ENCODE measurements at regions not wholly inside any gene's neighbourhood (a gene's known extent, or its start where the extent isn't known, plus 50 kb on each side); places are given as distances from the start of the nearest gene placed in this dataset.

DNA sequence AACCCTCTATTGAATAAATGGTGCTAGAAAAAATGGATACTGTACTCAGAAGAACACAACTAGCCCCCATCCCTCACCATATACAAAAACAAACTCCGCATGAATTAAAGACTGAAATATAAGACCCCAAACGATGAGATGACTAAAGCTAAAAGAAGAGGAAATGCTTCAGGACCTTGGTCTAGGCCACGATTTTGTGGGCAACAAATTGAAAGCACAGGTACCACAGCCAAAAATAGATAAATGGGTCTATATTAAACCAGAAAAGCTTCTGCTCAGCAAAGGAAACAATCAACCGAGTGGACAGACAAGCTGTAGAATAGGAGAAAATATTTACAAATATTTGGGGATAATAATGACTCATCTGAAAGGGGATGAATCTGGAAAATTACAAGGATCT, 86.4 kb upstream of the DHRSX start:
- Histone ChIP-seq H3K9me2 (ENCODE audit: insufficient read depth, low read length) (no peaks in the 10 kb centered on the region), H4K20me1 (ENCODE audit: insufficient read depth, low read length) (no peaks in the 10 kb centered on the region), H3K79me2 (ENCODE audit: insufficient read depth, low read depth, low read length) (no peaks in the 10 kb centered on the region), H3K4me2 (ENCODE audit: low read length) (0 out of 2 replicates have a peak overlapping the region, but pooled peaks have one; percentile 4), H3K36me3 (ENCODE audit: insufficient read depth, low read length) (no peaks in the 10 kb centered on the region), H3K4me1 (ENCODE audit: insufficient read depth, low read length, poor library complexity, severe bottlenecking) (peaks cover 14% of the 10 kb centered on the region), H3K9me3 (ENCODE audit: low read length) (no peaks in the 10 kb centered on the region), H2AFZ (ENCODE audit: low read length) (no peak overlapping the region), H3K4me3 (ENCODE audit: low read depth, low read length, poor library complexity, severe bottlenecking) (no peak overlapping the region), H3K27ac (ENCODE audit: low read depth, low read length, poor library complexity, severe bottlenecking) (no peak overlapping the region)
- CTCF ChIA-PET (ENCODE audit: unreplicated experiment), result no interaction called here
- no peak for TF ChIP-seq EZH2phosphoT487 (IDR thresholded peaks at IDR 0.05; ENCODE audit: borderline replicate concordance, low read depth, low read length)
- TF ChIP-seq, protein P1, sequence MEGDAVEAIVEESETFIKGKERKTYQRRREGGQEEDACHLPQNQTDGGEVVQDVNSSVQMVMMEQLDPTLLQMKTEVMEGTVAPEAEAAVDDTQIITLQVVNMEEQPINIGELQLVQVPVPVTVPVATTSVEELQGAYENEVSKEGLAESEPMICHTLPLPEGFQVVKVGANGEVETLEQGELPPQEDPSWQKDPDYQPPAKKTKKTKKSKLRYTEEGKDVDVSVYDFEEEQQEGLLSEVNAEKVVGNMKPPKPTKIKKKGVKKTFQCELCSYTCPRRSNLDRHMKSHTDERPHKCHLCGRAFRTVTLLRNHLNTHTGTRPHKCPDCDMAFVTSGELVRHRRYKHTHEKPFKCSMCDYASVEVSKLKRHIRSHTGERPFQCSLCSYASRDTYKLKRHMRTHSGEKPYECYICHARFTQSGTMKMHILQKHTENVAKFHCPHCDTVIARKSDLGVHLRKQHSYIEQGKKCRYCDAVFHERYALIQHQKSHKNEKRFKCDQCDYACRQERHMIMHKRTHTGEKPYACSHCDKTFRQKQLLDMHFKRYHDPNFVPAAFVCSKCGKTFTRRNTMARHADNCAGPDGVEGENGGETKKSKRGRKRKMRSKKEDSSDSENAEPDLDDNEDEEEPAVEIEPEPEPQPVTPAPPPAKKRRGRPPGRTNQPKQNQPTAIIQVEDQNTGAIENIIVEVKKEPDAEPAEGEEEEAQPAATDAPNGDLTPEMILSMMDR (conservative IDR thresholded peaks at IDR 0.05; ENCODE audit: low read length), result no peak
- intact Hi-C loops (cut with micrococcal nuclease; ENCODE audit: unreplicated experiment), result no loop called here
- BruUV-seq (replicated peaks), result no TSS peak
- no peak for DNase-seq (ENCODE audit: low spot score)
- POLR2A ChIA-PET, result no interaction called here

DNA sequence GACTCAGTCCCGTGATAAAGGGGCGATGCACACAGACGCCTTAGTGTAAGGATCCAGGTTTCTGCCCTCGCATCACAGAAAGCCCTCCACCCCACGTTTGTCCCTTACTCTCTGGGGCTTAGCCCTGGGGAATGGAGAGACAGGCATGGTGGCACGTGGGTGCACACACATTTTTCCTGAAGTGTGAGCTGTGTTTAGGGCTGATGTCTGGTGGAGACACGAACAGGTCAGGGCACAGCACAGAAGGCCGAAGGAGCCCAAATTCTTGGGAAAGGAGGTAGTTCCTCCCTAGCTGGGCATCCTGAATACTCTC, 84.3 kb upstream of the DHRSX start:
- no TSS peak for BruUV-seq (replicated peaks)
- H3K4me2 ChIP-seq (ENCODE audit: low read length), result no peak overlapping the region
- no peaks in the 10 kb centered on the region for H3K79me2 ChIP-seq (ENCODE audit: insufficient read depth, low read depth, low read length)
- no peaks in the 10 kb centered on the region for H3K9me3 ChIP-seq (ENCODE audit: low read length)
- no peak overlapping the region for H3K27ac ChIP-seq (ENCODE audit: low read depth, low read length, poor library complexity, severe bottlenecking)
- H2AFZ ChIP-seq (ENCODE audit: low read length), result no peak overlapping the region
- H3K4me3 ChIP-seq (ENCODE audit: low read depth, low read length, poor library complexity, severe bottlenecking), result no peak overlapping the region
- DNase-seq (ENCODE audit: low spot score), result no peak
- H4K20me1 ChIP-seq (ENCODE audit: insufficient read depth, low read length), result no peaks in the 10 kb centered on the region
- TF ChIP-seq, protein P1 (conservative IDR thresholded peaks at IDR 0.05; ENCODE audit: low read length), result no peak
- TF ChIP-seq EZH2phosphoT487 (IDR thresholded peaks at IDR 0.05; ENCODE audit: borderline replicate concordance, low read depth, low read length), result no peak
- H3K4me1 ChIP-seq (ENCODE audit: insufficient read depth, low read length, poor library complexity, severe bottlenecking), result peaks cover 7% of the 10 kb centered on the region
- ChIA-PET CTCF (ENCODE audit: unreplicated experiment) (no interaction called here), POLR2A (no interaction called here)
- H3K9me2 ChIP-seq (ENCODE audit: insufficient read depth, low read length), result no peaks in the 10 kb centered on the region
- H3K36me3 ChIP-seq (ENCODE audit: insufficient read depth, low read length), result no peaks in the 10 kb centered on the region
- intact Hi-C loops (cut with micrococcal nuclease; ENCODE audit: unreplicated experiment), result no loop called here

DNA sequence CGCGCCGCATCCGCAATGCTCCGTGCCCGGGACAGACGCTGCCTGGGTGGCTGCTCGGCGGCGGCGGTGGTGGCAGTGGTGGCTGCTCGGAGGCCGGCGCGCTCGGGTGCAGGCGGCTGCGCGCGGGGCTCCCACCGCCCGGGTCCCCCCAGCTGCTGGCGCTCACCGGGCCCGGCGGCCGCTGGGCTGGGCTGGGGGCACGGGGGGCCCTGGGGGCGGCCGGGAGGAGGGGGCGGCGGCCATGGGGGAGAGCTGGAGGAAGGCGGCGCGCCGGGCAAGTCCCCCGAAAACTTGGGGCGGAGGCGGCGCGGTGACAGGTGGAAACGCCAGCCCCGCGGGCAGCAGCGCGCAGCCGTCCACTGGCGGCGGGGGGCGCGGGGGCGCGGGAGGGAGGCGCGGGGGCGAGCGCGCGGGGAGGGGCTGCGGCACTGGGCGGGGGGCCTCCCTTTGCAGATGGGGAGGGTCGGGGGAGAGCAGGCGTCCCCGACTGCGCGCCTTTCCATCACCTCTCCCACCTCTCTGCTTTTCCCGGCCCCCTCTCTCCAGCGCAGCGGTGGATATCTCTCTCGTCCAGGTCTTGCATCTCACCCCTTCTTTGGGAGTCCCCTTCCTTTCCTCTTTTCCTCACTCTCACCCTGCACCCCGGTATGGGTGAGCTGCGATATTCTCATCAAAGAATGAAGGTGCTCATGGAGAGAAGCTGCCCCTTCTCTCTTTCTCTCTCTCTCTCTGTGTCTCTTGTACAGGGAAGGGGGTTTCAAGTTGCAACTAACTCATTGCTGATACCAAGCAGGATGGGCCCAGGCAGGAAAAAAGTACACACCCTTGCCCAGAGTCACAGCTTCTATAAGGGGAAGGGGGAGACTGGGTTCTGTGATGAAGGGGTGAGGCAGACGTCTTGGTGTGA, 83.7 kb upstream of the DHRSX start:
- Histone ChIP-seq H3K4me1 (ENCODE audit: insufficient read depth, low read length, poor library complexity, severe bottlenecking) (peaks cover 8% of the 10 kb centered on the region), H3K4me2 (ENCODE audit: low read length) (no peak overlapping the region), H3K9me3 (ENCODE audit: low read length) (no peaks in the 10 kb centered on the region), H3K9me2 (ENCODE audit: insufficient read depth, low read length) (no peaks in the 10 kb centered on the region), H3K27ac (ENCODE audit: low read depth, low read length, poor library complexity, severe bottlenecking) (no peak overlapping the region), H3K4me3 (ENCODE audit: low read depth, low read length, poor library complexity, severe bottlenecking) (no peak overlapping the region), H3K36me3 (ENCODE audit: insufficient read depth, low read length) (no peaks in the 10 kb centered on the region), H2AFZ (ENCODE audit: low read length) (no peak overlapping the region), H4K20me1 (ENCODE audit: insufficient read depth, low read length) (no peaks in the 10 kb centered on the region), H3K79me2 (ENCODE audit: insufficient read depth, low read depth, low read length) (no peaks in the 10 kb centered on the region)
- intact Hi-C loops (cut with micrococcal nuclease; ENCODE audit: unreplicated experiment), result no loop called here
- ChIA-PET CTCF (ENCODE audit: unreplicated experiment) (no interaction called here), POLR2A (no interaction called here)
- no peak for DNase-seq (ENCODE audit: low spot score)
- TF ChIP-seq EZH2phosphoT487 (IDR thresholded peaks at IDR 0.05; ENCODE audit: borderline replicate concordance, low read depth, low read length), result no peak
- TF ChIP-seq, protein P1 (conservative IDR thresholded peaks at IDR 0.05; ENCODE audit: low read length), result no peak
- BruUV-seq (replicated peaks), result no TSS peak
